ENCODE measurements at regions not wholly inside any gene's neighbourhood (a gene's known extent, or its start where the extent isn't known, plus 50 kb on each side); places are given as distances from the start of the nearest gene placed in this dataset.

DNA sequence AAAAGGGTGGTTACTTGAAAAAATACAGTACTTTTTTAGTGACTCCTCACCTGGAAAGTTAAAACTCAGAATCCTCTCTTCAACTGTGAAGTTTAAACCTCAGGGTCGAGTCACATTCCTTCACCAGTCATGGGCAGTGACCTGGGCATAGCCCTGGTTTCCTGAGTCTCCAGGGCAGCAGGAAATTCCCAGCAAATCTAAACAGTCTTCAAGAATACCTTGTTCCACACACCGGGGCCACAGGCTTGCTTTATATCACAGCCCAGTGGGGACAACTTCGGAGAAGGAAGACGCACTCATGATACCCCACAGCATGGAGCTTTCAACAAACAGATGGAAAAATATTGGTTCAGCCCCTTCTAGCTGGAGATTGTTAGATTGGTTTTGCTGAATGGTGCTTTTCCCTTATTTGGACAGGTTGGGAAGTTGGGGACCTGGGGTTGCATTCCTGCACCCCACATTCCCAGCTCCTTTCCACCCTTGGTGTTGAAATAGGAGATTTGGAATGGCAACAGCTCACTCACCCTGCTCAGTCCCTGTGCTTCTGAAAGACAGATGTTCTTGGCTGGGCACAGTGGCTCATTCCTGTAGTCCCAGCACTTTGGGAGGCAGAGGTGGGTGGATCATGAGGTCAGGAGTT is 113.0 kb upstream of the TMEM170B start:
- 80 to 85% methylated on average over 4 of the region's 4 CpGs for WGBS, 2 donors
- DNase-seq (ENCODE audit: low spot score in 2 of 2) = no peak
- H3K4me3 ChIP-seq (ENCODE audit: low read depth, poor library complexity, severe bottlenecking) = no peak overlapping the region
- no peak for TF ChIP-seq POLR2A (IDR thresholded peaks at IDR 0.05)
- TF ChIP-seq, protein P1, sequence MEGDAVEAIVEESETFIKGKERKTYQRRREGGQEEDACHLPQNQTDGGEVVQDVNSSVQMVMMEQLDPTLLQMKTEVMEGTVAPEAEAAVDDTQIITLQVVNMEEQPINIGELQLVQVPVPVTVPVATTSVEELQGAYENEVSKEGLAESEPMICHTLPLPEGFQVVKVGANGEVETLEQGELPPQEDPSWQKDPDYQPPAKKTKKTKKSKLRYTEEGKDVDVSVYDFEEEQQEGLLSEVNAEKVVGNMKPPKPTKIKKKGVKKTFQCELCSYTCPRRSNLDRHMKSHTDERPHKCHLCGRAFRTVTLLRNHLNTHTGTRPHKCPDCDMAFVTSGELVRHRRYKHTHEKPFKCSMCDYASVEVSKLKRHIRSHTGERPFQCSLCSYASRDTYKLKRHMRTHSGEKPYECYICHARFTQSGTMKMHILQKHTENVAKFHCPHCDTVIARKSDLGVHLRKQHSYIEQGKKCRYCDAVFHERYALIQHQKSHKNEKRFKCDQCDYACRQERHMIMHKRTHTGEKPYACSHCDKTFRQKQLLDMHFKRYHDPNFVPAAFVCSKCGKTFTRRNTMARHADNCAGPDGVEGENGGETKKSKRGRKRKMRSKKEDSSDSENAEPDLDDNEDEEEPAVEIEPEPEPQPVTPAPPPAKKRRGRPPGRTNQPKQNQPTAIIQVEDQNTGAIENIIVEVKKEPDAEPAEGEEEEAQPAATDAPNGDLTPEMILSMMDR (IDR thresholded peaks at IDR 0.05) = no peak
- intact Hi-C loops (cut with DNase I; ENCODE audit: low total_unique reads) = no loop called here

DNA sequence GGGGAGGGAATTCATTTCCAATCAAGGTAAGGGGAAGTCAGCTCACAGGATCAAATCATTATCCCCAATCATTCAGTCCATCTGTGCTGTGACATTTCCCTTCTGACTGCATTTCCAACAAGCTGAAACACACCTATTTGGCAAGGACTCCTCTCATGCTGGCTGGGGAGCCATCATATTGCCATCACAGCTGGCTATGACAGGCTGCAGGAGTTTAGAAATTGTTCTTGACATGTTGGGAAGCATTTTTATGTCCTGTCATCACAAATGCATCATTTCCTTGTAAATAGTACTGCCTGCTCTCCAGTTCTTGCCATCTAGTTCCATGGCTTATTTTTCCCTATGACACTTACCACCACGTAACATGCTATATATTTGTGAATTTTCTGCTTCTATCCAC is 113.9 kb upstream of the TMEM170B start:
- intact Hi-C loops (cut with DNase I; ENCODE audit: low total_unique reads) = no loop called here
- TF ChIP-seq, protein P1 (IDR thresholded peaks at IDR 0.05) = no peak
- TF ChIP-seq POLR2A (IDR thresholded peaks at IDR 0.05) = no peak
- no peak for DNase-seq (ENCODE audit: low spot score in 2 of 2)
- H3K4me3 ChIP-seq (ENCODE audit: low read depth, poor library complexity, severe bottlenecking) = no peak overlapping the region
- 62 to 74% methylated on average over 1 of the region's 1 CpG for WGBS, 2 donors

DNA sequence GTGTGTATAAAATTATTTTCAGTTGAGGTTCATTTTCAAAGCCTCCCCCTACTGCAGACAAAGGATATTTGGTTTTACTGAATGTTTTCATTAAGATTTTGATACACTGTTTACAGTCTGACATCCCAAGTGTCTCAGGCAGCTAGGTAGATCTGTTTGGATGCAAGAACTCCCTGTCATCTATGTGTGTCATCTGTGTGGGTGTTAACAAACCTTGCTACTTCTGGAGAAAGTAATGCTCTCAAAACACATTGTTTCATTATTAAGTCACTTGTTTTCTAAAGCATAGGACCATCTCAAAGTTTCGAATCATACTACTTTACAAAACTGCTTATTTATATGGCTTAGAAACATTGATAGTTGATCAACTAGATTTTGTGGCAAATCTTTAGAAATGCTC is 114.5 kb upstream of the TMEM170B start:
- intact Hi-C loops (cut with DNase I; ENCODE audit: low total_unique reads) = no loop called here
- WGBS, 2 donors = 50 to 67% methylated on average over 1 of the region's 1 CpG
- TF ChIP-seq, protein P1 (IDR thresholded peaks at IDR 0.05) = no peak
- TF ChIP-seq POLR2A (IDR thresholded peaks at IDR 0.05) = no peak
- no peak for DNase-seq (ENCODE audit: low spot score in 2 of 2)
- H3K4me3 ChIP-seq (ENCODE audit: low read depth, poor library complexity, severe bottlenecking) = no peak overlapping the region

DNA sequence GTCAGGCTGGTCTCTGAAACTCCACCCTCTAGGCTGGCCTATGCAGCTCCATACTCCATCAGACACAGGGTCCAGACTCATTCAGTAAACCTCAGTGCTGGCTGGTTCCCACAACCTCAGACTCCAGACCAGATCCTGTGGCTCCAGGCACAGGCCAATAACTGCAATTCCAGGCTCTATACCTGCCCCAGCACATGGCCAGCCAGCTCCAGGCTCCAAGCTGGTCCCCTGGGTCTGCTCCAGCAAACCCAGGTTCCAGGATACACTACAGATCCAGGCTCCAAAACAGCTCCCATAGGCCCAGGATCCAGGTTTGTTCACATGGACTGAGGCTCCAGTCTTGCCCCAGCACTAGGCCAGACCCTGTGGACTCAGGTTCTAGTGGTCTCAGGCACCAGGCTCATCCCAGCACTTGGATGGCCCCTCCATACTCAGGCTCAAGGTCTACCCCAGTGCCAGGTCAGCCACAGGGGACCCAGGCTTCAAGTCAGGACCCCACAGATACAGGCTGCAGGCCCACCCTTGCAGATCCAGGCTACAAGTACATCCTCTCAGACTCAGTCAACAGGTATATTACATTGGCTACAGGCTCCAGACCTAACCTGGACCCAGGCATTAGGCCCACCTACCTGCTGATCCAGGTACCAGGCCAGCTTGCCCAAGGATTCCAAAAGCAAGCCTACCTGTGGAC is 117.6 kb upstream of the TMEM170B start:
- TF ChIP-seq POLR2A (IDR thresholded peaks at IDR 0.05) = no peak
- TF ChIP-seq, protein P1 (IDR thresholded peaks at IDR 0.05) = no peak
- no peak overlapping the region for H3K4me3 ChIP-seq (ENCODE audit: low read depth, poor library complexity, severe bottlenecking)
- DNase-seq (ENCODE audit: low spot score in 2 of 2) = no peak
- intact Hi-C loops (cut with DNase I; ENCODE audit: low total_unique reads) = no loop called here

DNA sequence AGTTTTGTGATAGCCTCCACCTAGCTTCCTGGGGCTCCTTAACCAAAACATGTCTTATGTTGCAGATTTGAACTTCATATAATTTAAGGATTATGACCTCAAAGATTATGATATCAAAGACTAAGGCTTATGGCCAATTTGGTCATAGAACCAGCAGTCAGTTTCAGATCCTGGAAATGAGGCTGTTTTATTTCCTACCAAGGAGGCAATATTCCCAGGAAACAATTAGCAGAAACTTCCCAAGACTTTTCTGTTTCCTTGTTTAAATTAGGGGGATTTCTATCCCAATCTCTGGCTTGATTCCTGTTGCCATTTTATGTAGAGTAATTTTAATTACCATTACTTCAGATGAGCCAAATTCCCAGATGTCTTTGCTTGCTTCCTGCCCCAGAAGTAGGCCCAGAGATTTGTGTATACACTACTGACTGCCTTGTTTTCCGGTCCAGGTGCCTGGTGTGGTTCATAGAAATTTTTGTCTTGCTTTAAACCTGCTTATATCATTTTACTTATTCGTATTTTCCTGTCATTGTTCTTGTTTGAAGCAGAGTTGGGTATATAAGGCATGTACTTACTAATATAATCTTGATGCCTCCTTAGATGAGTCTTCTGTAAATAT is 119.2 kb upstream of the TMEM170B start:
- H3K4me3 ChIP-seq (ENCODE audit: low read depth, poor library complexity, severe bottlenecking) = no peak overlapping the region
- no peak for DNase-seq (ENCODE audit: low spot score in 2 of 2)
- intact Hi-C loops (cut with DNase I; ENCODE audit: low total_unique reads) = no loop called here
- no peak for TF ChIP-seq POLR2A (IDR thresholded peaks at IDR 0.05)
- TF ChIP-seq, protein P1 (IDR thresholded peaks at IDR 0.05) = no peak
- 89 to 92% methylated on average over 2 of the region's 2 CpGs for WGBS, 2 donors

Measured in lower leg skin (tissue), 4 donors.